GM12864 (cell line): ENCODE measurements at regions not wholly inside any gene's neighbourhood (a gene's known extent, or its start where the extent isn't known, plus 50 kb on each side); places are given as distances from the start of the nearest gene placed in this dataset.

Experiments used
- DNase-seq: peaks from one replicate; pipeline ENCODE4 v3.0.0-alpha.2; 2011; ENCODE audit warnings: low read depth
- H3K4me3 ChIP-seq: 2 replicates; pipeline ENCODE4 v1.5.1; 2011; ENCODE audit warnings: mild to moderate bottlenecking, low read depth, low read length, control low read depth
- CTCF ChIP-seq: IDR thresholded peaks from 2 replicates; pipeline ENCODE4 v1.5.1; 2011; ENCODE audit warnings: low read depth, mild to moderate bottlenecking, moderate library complexity, low read length, control low read depth, inconsistent platforms; ENCODE audit errors: missing control alignments

- DNase-seq = no peak
- H3K4me3 ChIP-seq = no peak overlapping the region
- TF ChIP-seq CTCF = no peak
These were observed 414.0 kb upstream of the TRIB2 start for GRCh38 chr2:12302691-12303090.

- no peak for DNase-seq
- no peak for TF ChIP-seq CTCF
- H3K4me3 ChIP-seq = no peak overlapping the region
These were observed 413.3 kb upstream of the TRIB2 start for GRCh38 chr2:12303181-12304030.

GRCh38 chr2:12304564-12305171, 412.1 kb upstream of the TRIB2 start:
- no peak for TF ChIP-seq CTCF
- H3K4me3 ChIP-seq = no peak overlapping the region
- DNase-seq = no peak

GRCh38 chr2:12305931-12306330, 410.8 kb upstream of the TRIB2 start:
- DNase-seq = no peak
- no peak for TF ChIP-seq CTCF
- H3K4me3 ChIP-seq = no peak overlapping the region

GRCh38 chr2:12310399-12310798, 406.3 kb upstream of the TRIB2 start:
- no peak overlapping the region for H3K4me3 ChIP-seq
- DNase-seq = no peak
- no peak for TF ChIP-seq CTCF

- DNase-seq = no peak
- TF ChIP-seq CTCF = no peak
- H3K4me3 ChIP-seq = no peak overlapping the region
These were observed 403.1 kb upstream of the TRIB2 start for GRCh38 chr2:12313445-12314126.
